HCT116 (cell line): ENCODE measurements at regions not wholly inside any gene's neighbourhood (a gene's known extent, or its start where the extent isn't known, plus 50 kb on each side); places are given as distances from the start of the nearest gene placed in this dataset.
"Not testable (repeated sequence)": the region's sequence is repeated elsewhere in the genome, so short reads cannot be mapped to it uniquely, and the experiment has no call there.

Source experiments
- ATAC-seq: fragments of 200-7000 bp; cut with Tn5 transposase; 2 replicates; pipeline ENCODE4 v1.9.1; 2020; ENCODE audit warnings: mild to moderate bottlenecking, moderate library complexity
- BruUV-seq: library from RNA; stranded (reverse); fragments of 400-500 nt; replicated peaks from 2 replicates; lab custom pipeline; 2021; lab: Mats Ljungman, UMichigan
- CTCF ChIA-PET: fragments of 300-600 bp; sonication (Branson Sonifier 250); formaldehyde crosslinking; loops from one replicate; lab custom pipeline; 2021; ENCODE audit warnings: antibody characterized with exemption; lab: Charles Lee
- POLR2A ChIA-PET: fragments of 300-600, 350-600 bp; sonication (Branson Sonifier 250); formaldehyde crosslinking; loops from one replicate; lab custom pipeline; 2021; ENCODE audit warnings: antibody characterized with exemption; lab: Charles Lee
- RAD21 ChIA-PET, 2 experiments: fragments of 300-600 bp; sonication (Branson Sonifier 250); formaldehyde crosslinking; loops; one replicate each; lab custom pipeline; 2023; ENCODE audit warnings: low total read pairs in 2 of 2; ENCODE audit not compliant: uncharacterized antibody in 2 of 2, unreplicated experiment in 2 of 2, low non-redundant PET in 1 of 2; lab: Charles Lee
- DNase-seq: peaks from one replicate; pipeline ENCODE4 v3.0.0-alpha.2; 2010; ENCODE audit warnings: low read depth, low spot score
- H2AFZ ChIP-seq: fragments of 200-600 bp; shearing (Covaris generic), sonication (generic); 2 replicates; pipeline ENCODE4 v1.6.1; 2017; ENCODE audit warnings: low read depth, mixed run types, mixed read lengths, antibody characterized with exemption, low read length; ENCODE audit not compliant: poor library complexity, severe bottlenecking
- H3K27ac ChIP-seq: 2 replicates; pipeline ENCODE4 v1.5.1; 2012; ENCODE audit warnings: low read depth, low read length
- H3K27me3 ChIP-seq: fragments of 200-600 bp; sonication (generic); 2 replicates; pipeline ENCODE4 v1.6.1; 2016; ENCODE audit warnings: mixed run types, low read length, mixed read lengths; ENCODE audit not compliant: insufficient read depth
- H3K36me3 ChIP-seq, 2 experiments: fragments of 200-500 bp in 1 of 2; fragments of 200-600 bp in 1 of 2; sonication (Bioruptor generic) in 1 of 2; sonication (generic) in 1 of 2; 2 replicates each; pipeline versions ENCODE4 v1.5.1 to v1.6.1; 2014 to 2016; ENCODE audit warnings: low read length in 2 of 2, inconsistent platforms in 1 of 2, mixed read lengths in 1 of 2, mixed run types in 1 of 2; ENCODE audit not compliant: insufficient read depth in 2 of 2, control insufficient read depth in 1 of 2
- H3K4me1 ChIP-seq, 2 experiments: fragments of 200-600 bp in 1 of 2; sonication (generic) in 1 of 2; 2 replicates each; pipeline versions ENCODE4 v1.5.1 to v1.6.1; 2012 to 2017; ENCODE audit warnings: low read length in 2 of 2, inconsistent platforms in 1 of 2, mild to moderate bottlenecking in 1 of 2, mixed read lengths in 1 of 2, mixed run types in 1 of 2, moderate library complexity in 1 of 2; ENCODE audit not compliant: insufficient read depth in 2 of 2, control insufficient read depth in 1 of 2
- H3K4me2 ChIP-seq: fragments of 200-600 bp; sonication (generic); 2 replicates; pipeline ENCODE4 v1.6.1; 2017; ENCODE audit warnings: mixed run types, low read length, mixed read lengths
- H3K4me3 ChIP-seq, 2 experiments: fragments of 200-600 bp in 1 of 2; sonication (generic) in 1 of 2; replicated peaks in 1 of 2; 2 replicates each; pipeline ENCODE4 v1.5.1; 2011 to 2016; ENCODE audit warnings: low read length in 2 of 2, control low read depth in 1 of 2, low read depth in 1 of 2, mild to moderate bottlenecking in 1 of 2, mixed read lengths in 1 of 2, mixed run types in 1 of 2
- H3K79me2 ChIP-seq: fragments of 200-600 bp; sonication (generic); 2 replicates; pipeline ENCODE4 v1.6.1; 2017; ENCODE audit warnings: mild to moderate bottlenecking, mixed run types, low read length, moderate library complexity, mixed read lengths; ENCODE audit not compliant: insufficient read depth
- H3K9ac ChIP-seq: fragments of 200-600 bp; sonication (generic); 2 replicates; pipeline ENCODE4 v1.6.1; 2016; ENCODE audit warnings: low read length, mixed read lengths
- H3K9me2 ChIP-seq: fragments of 200-600 bp; sonication (generic), shearing (Covaris generic); 2 replicates; pipeline ENCODE4 v1.6.1; 2017; ENCODE audit warnings: mixed run types, mild to moderate bottlenecking, moderate library complexity; ENCODE audit not compliant: insufficient read depth
- H3K9me3 ChIP-seq, 2 experiments: fragments of 200-500 bp in 1 of 2; fragments of 200-600 bp in 1 of 2; sonication (Bioruptor generic) in 1 of 2; sonication (generic) in 1 of 2; 2 replicates each; pipeline ENCODE4 v1.6.1; 2014 to 2017; ENCODE audit warnings: low read length in 2 of 2, mixed read lengths in 2 of 2, inconsistent platforms in 1 of 2, low read depth in 1 of 2, mild to moderate bottlenecking in 1 of 2, mixed run types in 1 of 2, moderate library complexity in 1 of 2; ENCODE audit not compliant: control insufficient read depth in 1 of 2, insufficient read depth in 1 of 2
- H4K20me1 ChIP-seq: fragments of 200-600 bp; sonication (generic), shearing (Covaris generic); 2 replicates; pipeline ENCODE4 v1.6.1; 2017; ENCODE audit warnings: mixed run types, mild to moderate bottlenecking, moderate library complexity; ENCODE audit not compliant: insufficient read depth
- CBX3 ChIP-seq: IDR thresholded peaks from 2 replicates; pipeline ENCODE4 v1.6.1; 2012; ENCODE audit warnings: low read depth
- EGR1 ChIP-seq: IDR thresholded peaks from 2 replicates; pipeline ENCODE4 v1.6.1; 2012; ENCODE audit warnings: low read depth
- ELF1 ChIP-seq: IDR thresholded peaks from 2 replicates; pipeline ENCODE4 v1.6.1; 2012; ENCODE audit warnings: low read depth, borderline replicate concordance
- EZH2 ChIP-seq: fragments of 200-600 bp; sonication (generic); IDR thresholded peaks from 2 replicates; pipeline ENCODE4 v1.6.1; 2017; ENCODE audit warnings: antibody characterized with exemption, mixed run types
- JUND ChIP-seq: IDR thresholded peaks from 2 replicates; pipeline ENCODE4 v1.6.1; 2012
- POLR2A ChIP-seq: IDR thresholded peaks from 2 replicates; pipeline ENCODE4 v1.7.0; 2011; ENCODE audit warnings: borderline replicate concordance; ENCODE audit not compliant: insufficient read depth, insufficient read length; ENCODE audit errors: extremely low read depth
- POLR2AphosphoS5 ChIP-seq: IDR thresholded peaks from 2 replicates; pipeline ENCODE4 v1.6.1; 2011; ENCODE audit warnings: mild to moderate bottlenecking, low read depth, low read length, moderate library complexity
- SIN3A ChIP-seq: IDR thresholded peaks from 2 replicates; pipeline ENCODE4 v1.6.1; 2012; ENCODE audit warnings: low read depth
- SP1 ChIP-seq: IDR thresholded peaks from 2 replicates; pipeline ENCODE4 v1.6.1; 2012; ENCODE audit warnings: low read depth
- SRF ChIP-seq: IDR thresholded peaks from 2 replicates; pipeline ENCODE4 v1.6.1; 2012; ENCODE audit warnings: low read depth
- YY1 ChIP-seq: IDR thresholded peaks from 2 replicates; pipeline ENCODE4 v1.6.1; 2011; ENCODE audit warnings: low read length, low read depth, moderate library complexity, mild to moderate bottlenecking; ENCODE audit not compliant: insufficient replicate concordance; ENCODE audit errors: extremely low read depth
- ZBTB33 ChIP-seq: IDR thresholded peaks from 2 replicates; pipeline ENCODE4 v1.6.1; 2011; ENCODE audit warnings: mild to moderate bottlenecking, low read length, moderate library complexity; ENCODE audit not compliant: insufficient replicate concordance; ENCODE audit errors: extremely low read depth
- ZNF274 ChIP-seq: fragments of 200-500 bp; sonication (Bioruptor generic); IDR thresholded peaks from 2 replicates; pipeline ENCODE4 v1.6.1; 2014; ENCODE audit warnings: mild to moderate bottlenecking, low read depth, low read length, inconsistent platforms
- intact Hi-C: fragments of 100-400 bp; cut with micrococcal nuclease; formaldehyde crosslinking; loops from 2 replicates; pipeline ENCODE4 v1.10.0; 2022

DNA sequence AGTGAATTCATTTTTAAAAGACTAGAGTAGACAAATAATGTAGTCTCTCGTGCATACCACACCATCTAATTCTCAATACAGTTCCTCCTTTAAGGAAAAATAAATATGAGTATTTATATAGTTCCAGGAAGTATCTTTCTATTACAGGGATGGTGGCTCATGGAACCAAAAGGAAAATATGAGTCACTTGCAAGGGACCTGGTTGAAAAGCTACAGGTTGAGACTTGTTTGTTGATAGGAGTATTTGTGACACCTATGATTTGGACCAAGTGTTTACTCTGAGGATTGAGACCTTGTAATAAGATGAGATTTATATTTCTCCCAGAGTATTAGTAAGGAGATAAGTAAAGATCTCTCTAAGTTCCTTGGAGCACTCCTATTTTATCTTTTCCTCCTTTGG lies 67.4 kb downstream of the CDO1 start (continued):
- no peak for TF ChIP-seq ELF1
- peak; percentile 85 for TF ChIP-seq JUND

GRCh38 chr5:115739245-115739644 lies 77.2 kb downstream of the CDO1 start:
- RAD21 ChIA-PET, H2AFZ ChIP-seq, H3K9me2 ChIP-seq, H3K4me2 ChIP-seq, H3K36me3 ChIP-seq, POLR2A ChIA-PET, DNase-seq, H3K27me3 ChIP-seq, H3K4me1 ChIP-seq, H3K9me3 ChIP-seq, ATAC-seq, H3K27ac ChIP-seq, H3K9ac ChIP-seq, H3K4me3 ChIP-seq, H3K79me2 ChIP-seq, H4K20me1 ChIP-seq, BruUV-seq, intact Hi-C loops, CTCF ChIA-PET: not testable (repeated sequence)

- ATAC-seq (no peak), DNase-seq (no peak)
- H3K79me2 ChIP-seq: no peaks in the 10 kb centered on the region
- H3K4me1 ChIP-seq: no peaks in the 10 kb centered on the region
- H3K36me3 ChIP-seq: no peaks in the 10 kb centered on the region
- H3K9ac ChIP-seq: no peak overlapping the region
- H3K27ac ChIP-seq: no peak overlapping the region
- no peaks in the 10 kb centered on the region for H3K9me2 ChIP-seq
- no peak for TF ChIP-seq YY1
- no peak for TF ChIP-seq CBX3
- no peak for TF ChIP-seq ELF1
- TF ChIP-seq EZH2: no peak
- no peak for TF ChIP-seq ZBTB33
- TF ChIP-seq POLR2A: no peak
- TF ChIP-seq SRF: no peak
- TF ChIP-seq EGR1: no peak
- TF ChIP-seq ZNF274: no peak
- no peak for TF ChIP-seq SIN3A
- no peak for TF ChIP-seq POLR2AphosphoS5
- no peak for TF ChIP-seq SP1
- no peaks in the 10 kb centered on the region; a peak in 1 of 4 replicates for H3K9me3 ChIP-seq
- intact Hi-C loops: no loop called here
- no peak overlapping the region for H2AFZ ChIP-seq
- H3K27me3 ChIP-seq: no peaks in the 10 kb centered on the region
- no peak overlapping the region for H3K4me3 ChIP-seq
- ChIA-PET CTCF (no interaction called here), RAD21 (no interaction called here), POLR2A (no interaction called here)
- H3K4me2 ChIP-seq: no peak overlapping the region
- H4K20me1 ChIP-seq: no peaks in the 10 kb centered on the region
- no TSS peak for BruUV-seq
Measured at GRCh38 chr5:115738830-115739229, 77.6 kb downstream of the CDO1 start.
